RWPE1 (cell line): ENCODE measurements at regions not wholly inside any gene's neighbourhood (a gene's known extent, or its start where the extent isn't known, plus 50 kb on each side); places are given as distances from the start of the nearest gene placed in this dataset.
A peak's percentile ranks its signal among the peaks of the same experiment; 100 is the strongest.
"Not testable (repeated sequence)": the region's sequence is repeated elsewhere in the genome, so short reads cannot be mapped to it uniquely, and the experiment has no call there.

Experiments used
- CTCF ChIA-PET: fragments of 350-600 bp; sonication (Branson Sonifier 250); formaldehyde crosslinking; extraction: SDS; loops from one replicate; lab custom pipeline; 2021; lab: Yijun Ruan, JAX
- POLR2A ChIA-PET: fragments of 400-600 bp; formaldehyde crosslinking; extraction: SDS; loops from one replicate; lab custom pipeline; 2020; ENCODE audit warnings: antibody characterized with exemption; ENCODE audit not compliant: low non-redundant PET; lab: Yijun Ruan, JAX
- DNase-seq: peaks from one replicate; pipeline ENCODE4 v3.0.0; 2012; ENCODE audit warnings: low spot score
- H3K27ac ChIP-seq: fragments of 450-650 bp; 2 replicates; pipeline ENCODE4 v1.5.1; 2017
- TF ChIP-seq, protein P1 (sequence below): fragments of 450-650 bp; conservative IDR thresholded peaks from 2 replicates; pipeline ENCODE4 v1.5.1; 2017; ENCODE audit warnings: low read depth, mild to moderate bottlenecking

DNA sequence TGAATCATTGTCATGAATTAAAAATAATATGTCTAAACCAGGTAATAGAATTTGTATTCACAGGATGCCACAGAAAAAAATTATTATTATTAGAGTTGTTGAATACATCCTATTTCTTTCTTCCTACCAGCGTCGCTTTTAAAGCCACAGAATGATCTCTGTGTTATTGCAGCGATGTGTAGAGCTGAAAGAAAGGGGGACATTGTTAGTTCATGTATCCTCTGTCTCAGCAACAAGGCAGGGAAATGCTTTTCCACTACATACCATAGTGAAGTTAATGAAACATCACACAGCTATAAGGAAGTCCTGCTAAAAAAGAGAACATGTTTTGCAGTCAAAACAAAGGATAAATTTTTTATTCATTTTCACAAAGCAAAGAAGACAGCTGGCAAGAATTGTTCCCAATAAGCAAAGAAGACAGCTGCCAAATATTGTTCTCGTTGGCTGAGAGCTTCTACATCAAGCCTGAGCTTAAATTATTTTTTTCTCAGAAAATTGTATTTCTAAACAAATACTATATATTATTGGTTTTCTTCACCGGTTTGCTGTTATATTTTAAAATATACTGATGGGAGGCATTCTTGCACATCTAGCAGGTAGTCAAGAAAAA, 1234.4 kb downstream of the SUCLG1 start:
- ChIA-PET CTCF (no interaction called here), POLR2A (no interaction called here)
- DNase-seq, result no peak
- H3K27ac ChIP-seq, result no peak overlapping the region
- TF ChIP-seq, protein P1, sequence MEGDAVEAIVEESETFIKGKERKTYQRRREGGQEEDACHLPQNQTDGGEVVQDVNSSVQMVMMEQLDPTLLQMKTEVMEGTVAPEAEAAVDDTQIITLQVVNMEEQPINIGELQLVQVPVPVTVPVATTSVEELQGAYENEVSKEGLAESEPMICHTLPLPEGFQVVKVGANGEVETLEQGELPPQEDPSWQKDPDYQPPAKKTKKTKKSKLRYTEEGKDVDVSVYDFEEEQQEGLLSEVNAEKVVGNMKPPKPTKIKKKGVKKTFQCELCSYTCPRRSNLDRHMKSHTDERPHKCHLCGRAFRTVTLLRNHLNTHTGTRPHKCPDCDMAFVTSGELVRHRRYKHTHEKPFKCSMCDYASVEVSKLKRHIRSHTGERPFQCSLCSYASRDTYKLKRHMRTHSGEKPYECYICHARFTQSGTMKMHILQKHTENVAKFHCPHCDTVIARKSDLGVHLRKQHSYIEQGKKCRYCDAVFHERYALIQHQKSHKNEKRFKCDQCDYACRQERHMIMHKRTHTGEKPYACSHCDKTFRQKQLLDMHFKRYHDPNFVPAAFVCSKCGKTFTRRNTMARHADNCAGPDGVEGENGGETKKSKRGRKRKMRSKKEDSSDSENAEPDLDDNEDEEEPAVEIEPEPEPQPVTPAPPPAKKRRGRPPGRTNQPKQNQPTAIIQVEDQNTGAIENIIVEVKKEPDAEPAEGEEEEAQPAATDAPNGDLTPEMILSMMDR, result no peak

DNA sequence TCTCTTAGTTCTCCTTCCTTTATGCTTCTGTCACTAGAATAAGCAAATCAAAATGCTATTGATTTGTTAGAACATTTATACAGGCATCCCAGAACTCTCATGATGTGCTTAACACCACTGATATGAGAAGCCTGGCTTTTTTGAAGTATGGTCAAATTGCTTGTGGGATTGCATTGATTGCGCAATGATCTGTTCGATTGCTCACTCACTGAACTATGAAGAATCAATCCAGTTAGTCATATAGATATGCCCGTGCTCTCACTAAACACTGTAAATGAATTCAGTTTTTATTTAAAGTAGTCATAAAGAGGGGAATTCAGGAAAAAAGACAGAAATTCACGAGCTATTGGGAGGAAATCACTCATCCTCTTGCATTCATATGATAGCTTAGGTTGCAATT, 1237.8 kb downstream of the SUCLG1 start:
- CTCF ChIA-PET, result no interaction called here
- POLR2A ChIA-PET, result no interaction called here
- H3K27ac ChIP-seq, result no peak overlapping the region
- TF ChIP-seq, protein P1, result no peak
- DNase-seq, result peak; percentile 2

GRCh38 chr2:83217854-83218253, 1241.2 kb downstream of the SUCLG1 start:
- POLR2A ChIA-PET, result no interaction called here
- CTCF ChIA-PET, result no interaction called here
- H3K27ac ChIP-seq, result no peak overlapping the region
- no peak for DNase-seq
- TF ChIP-seq, protein P1, result no peak

- TF ChIP-seq, protein P1, result peak; percentile 56
- ChIA-PET CTCF (interaction anchor here (0.5 to 1.1 kb wide), 8 partner anchors 10 to 867 kb away, joined by 3 to 5 read pairs (median 4); no protein-coding TSS in a partner anchor), POLR2A (no interaction called here)
- H3K27ac ChIP-seq, result no peak overlapping the region
- DNase-seq, result peak; percentile 26
Observed at GRCh38 chr2:83196225-83196624, 1262.9 kb downstream of the SUCLG1 start.

GRCh38 chr2:83191316-83191715, 1267.8 kb downstream of the SUCLG1 start:
- H3K27ac ChIP-seq, result no peak overlapping the region
- no peak for DNase-seq
- ChIA-PET POLR2A (no interaction called here), CTCF (no interaction called here)
- TF ChIP-seq, protein P1, result no peak

DNA sequence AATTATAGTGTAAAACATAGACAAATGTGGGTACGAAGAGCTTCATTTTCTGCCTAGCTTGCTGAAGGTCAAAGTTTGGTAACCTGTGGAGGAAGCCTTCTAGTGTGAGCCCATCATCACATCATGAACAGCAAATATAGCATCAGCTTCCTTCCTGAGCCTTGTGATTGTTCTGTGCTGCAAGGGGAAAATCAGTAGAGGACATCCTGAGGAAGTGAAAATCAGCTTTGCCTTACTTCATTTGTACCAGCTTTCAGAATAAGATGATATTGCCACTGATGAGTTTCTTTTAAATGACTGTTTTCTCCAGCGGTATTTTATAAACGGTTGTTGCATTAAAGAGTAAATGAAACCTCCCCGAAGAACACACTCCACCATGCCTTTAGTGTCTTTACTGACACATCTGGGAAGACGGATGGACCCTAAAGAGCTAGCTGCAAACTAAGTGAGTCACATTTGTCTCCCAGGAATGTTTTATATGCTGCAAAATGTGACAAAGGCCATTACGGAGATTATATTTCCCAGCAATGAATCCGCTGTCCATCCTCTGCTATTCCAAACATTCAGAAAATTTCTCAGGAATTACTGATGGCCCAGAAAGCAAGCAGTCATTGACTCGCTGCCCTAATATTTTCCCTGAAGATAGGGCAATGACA, 1272.8 kb downstream of the SUCLG1 start:
- no peak for DNase-seq
- CTCF ChIA-PET, result interaction anchor here (0.8 to 1.0 kb wide), 2 partner anchors 10 to 171 kb away, joined by 3 read pairs; no protein-coding TSS in a partner anchor
- no peak overlapping the region for H3K27ac ChIP-seq
- POLR2A ChIA-PET, result no interaction called here
- TF ChIP-seq, protein P1, result no peak

GRCh38 chr2:83180862-83181530, 1278.1 kb downstream of the SUCLG1 start:
- CTCF ChIA-PET, POLR2A ChIA-PET: not testable (repeated sequence)

More at GRCh38 chr2:83180862-83181530, 1278.1 kb downstream of the SUCLG1 start:
- H3K27ac ChIP-seq, DNase-seq: not testable (repeated sequence)
